ENCODE measurements at regions not wholly inside any gene's neighbourhood (a gene's known extent, or its start where the extent isn't known, plus 50 kb on each side); places are given as distances from the start of the nearest gene placed in this dataset.

DNA sequence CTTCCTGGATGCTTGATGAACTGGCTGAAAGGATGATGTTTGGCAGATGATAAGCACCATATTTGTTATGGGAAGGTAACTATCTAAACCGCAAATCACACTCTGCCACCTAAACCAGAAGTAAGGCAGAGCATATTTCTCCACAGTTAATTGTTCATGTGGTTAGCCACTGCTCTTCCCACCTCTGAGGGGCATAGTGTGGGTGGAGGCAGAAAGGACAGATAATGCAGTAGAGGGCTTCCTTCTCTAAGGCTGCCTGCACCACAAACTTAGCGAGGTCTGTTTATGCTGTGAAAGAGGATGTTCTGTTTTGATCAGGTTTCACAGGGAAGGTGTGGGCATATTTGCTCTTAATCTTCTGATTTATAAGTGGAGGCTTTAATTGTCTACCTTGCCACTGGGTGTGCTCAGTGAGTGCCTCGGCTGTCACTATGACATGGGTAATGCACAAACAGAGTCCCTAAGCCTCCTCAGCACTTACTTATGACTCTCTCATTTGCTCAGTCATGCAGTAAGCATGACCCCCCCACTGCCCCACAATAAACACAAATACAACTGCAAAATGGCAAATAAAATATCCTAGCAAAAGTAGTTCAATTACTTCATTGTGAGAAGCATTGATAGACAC, 401.0 kb downstream of the TMA16 start:
- peak; percentile 93 for DNase-seq

DNA sequence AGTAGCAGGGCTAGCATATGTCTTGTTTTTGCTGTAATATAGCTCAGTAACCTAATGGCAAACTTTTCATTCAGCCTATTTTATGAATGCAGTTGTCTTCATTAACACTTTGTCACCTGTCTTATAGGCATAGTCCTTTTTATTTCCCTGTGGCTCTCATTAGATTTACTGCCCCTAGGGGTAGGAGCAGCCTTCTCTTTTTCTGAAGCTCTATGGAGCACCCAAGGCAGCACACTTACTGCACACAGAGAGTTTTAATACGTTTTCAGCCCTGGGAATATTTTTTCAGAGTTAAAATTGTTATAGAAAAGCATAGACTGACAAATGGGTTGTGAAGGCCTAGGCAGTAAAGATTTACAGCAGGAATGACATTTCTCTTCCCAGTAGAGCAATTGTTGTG, 406.8 kb downstream of the TMA16 start:
- DNase-seq: no peak

GRCh38 chr4:163902417-163902816, 407.9 kb downstream of the TMA16 start:
- no peak for DNase-seq

DNA sequence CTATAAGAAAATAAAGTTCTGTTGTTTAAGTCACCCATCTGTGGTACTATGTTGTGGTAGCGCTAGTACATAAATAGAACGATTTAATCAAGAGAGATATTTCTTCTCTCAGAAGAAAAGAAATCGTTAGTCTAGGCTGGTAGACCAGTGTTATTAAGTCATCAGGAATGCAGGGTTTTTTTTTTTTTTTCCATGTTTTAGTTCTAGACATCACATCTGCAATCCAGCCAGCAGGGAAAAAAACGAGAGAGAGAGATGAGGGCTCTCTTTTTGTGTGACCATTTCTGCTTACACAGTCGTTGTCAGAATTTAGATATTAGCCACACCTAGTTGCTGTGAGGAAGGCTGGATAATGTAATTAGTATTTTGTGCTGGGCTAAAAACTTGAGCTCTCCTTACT, 417.4 kb downstream of the TMA16 start:
- no peak for DNase-seq

GRCh38 chr4:163913571-163913970, 419.1 kb downstream of the TMA16 start:
- no peak for DNase-seq

DNA sequence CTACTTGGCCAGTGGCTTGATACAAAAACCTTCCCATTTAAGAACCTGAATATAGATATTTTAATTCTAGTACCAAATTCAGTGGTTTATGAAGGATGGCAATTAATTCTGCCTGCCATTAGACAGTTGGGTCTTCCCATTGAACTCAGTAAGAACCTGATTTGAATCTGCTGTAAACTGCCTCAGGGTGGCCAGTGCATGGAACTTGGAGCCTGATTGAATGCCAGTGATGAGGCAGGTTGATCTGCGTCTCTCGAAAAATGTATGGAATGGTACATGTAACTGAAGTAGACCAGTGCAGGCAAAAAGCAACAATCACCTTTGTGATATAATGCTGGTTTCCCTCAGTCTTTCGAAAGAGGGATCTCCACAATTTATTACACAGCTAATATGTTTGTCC, 421.4 kb downstream of the TMA16 start:
- no peak for DNase-seq

GRCh38 chr4:163920426-163920825, 425.9 kb downstream of the TMA16 start:
- no peak for DNase-seq

DNA sequence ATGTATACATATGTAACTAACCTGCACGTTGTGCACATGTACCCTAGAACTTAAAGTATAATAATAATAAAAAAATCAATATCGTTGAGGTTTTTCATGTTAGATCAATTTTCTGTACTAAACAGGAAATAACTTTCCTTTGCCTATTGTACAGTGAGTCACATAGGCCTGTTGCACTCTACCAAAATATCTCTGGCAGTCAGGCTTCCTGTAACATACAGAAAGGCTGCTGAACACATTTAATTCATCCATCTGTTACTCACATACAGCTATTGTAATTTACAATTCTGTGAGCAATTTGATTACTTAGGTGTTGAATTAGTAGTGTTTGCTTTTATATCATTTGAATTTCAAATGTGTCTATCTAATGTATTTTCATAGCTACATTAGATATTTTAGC, 427.8 kb downstream of the TMA16 start:
- no peak for DNase-seq

- no peak for DNase-seq
Measured at GRCh38 chr4:163923092-163923491, 428.6 kb downstream of the TMA16 start.

DNA sequence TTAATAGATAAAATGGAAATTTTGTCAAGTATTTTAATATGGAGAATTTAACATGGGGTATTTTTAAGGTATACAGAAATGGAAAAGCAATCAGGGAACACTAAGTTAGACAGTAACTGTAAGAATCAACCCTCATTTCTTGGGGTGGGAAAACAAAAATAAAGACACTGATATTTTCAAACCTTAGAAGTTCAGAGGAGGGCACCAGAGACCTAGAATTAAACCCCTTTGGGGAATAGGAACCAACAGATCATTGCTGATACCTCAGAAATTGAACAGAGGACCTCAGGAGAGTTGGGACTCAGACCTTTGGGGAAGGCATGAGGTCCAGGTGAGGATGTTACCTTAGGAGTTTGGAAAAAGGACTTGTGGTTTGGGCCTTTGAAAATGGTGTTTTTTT, 435.6 kb downstream of the TMA16 start:
- DNase-seq: no peak

DNA sequence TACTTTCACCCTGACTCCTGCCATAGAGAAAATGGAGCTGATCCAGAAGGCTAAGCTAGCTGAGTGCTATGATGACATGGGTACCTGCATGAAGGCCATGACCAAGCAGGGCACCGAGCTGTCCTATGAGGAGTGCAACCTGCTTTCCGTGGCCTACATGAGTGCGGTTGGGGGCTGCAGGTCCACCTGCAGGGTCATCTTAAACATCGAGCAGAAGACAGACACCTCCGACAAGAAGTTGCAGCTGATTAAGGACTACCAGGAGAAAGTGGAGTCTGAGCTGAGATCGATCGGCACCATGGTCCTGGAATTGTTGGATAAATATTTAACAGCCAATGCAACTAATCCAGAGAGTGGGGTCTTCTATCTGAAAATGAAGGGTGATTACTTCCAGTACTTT, 438.0 kb downstream of the TMA16 start:
- no peak for DNase-seq

DNA sequence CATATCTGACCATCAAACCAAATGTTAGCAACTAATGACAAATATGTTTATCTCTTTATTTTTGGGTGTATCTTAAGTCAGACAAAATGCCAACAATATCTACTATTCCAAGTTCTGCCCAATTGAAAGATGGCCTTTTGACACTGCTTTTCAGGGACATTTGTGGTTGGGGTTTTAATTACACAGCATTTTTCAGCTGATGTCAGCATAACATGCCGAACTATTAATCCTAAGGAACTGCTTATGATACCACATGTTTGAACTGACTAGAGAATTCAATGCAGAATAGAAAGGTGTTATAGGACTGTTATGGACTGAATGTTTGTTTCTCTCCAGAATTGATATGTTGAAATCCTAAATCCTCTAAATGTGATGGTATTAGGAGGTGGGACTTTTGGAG, 445.1 kb downstream of the TMA16 start:
- no peak for DNase-seq

- no peak for DNase-seq
Measured at GRCh38 chr4:163941221-163941905, 446.9 kb downstream of the TMA16 start.

- DNase-seq: no peak
Measured at GRCh38 chr4:163948920-163949455, 454.5 kb downstream of the TMA16 start.

DNA sequence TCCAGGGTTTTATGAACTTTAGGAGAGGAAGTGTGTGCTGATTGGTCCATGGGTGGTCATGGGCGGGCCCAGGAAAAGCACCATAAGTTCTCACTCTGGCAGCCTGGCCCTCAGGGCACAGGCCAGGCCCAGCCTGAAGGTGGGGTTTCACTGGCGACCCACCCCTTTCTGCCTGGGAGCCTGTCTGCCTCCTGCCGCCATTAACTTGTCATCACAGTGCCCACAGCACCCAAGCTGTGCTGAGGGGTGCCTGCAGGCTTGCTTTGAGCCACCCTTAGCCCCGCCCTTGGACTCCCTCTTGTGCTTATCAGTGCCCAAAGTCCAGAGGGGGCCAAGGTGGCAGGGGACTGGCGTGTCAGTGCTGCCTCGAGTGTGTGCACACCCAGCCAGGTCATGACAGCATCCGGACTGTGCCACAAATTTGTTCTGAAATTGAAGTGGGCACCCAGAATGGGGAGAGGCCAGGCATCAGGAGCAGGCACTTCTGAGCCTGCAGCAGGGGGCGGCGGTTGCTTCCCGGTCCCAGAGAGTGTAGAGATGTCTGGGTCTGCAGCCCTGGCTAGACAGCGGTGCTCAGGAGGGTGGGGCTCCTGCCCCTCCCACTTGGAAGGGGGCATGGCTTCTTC, 455.6 kb downstream of the TMA16 start:
- no peak for DNase-seq

DNA sequence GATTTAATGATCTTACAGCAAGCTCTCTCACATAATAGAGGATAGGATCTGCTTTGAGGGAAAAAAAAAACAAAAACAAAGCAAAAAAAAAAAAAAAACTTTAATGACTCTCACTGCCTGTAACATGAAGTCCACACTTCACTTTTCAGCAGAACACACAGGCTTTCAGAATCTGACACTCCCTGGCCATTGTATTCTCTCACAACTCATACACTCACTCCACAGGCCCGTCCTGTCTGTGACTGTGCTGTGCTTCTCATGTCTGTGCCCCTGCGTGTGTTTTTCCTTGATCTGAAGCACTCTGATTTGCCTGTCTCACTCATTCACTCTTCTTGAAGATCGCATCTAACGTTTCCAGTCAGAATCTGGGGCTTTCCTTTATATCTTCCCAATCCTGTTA, 460.8 kb downstream of the TMA16 start:
- peak; percentile 12 for DNase-seq

DNA sequence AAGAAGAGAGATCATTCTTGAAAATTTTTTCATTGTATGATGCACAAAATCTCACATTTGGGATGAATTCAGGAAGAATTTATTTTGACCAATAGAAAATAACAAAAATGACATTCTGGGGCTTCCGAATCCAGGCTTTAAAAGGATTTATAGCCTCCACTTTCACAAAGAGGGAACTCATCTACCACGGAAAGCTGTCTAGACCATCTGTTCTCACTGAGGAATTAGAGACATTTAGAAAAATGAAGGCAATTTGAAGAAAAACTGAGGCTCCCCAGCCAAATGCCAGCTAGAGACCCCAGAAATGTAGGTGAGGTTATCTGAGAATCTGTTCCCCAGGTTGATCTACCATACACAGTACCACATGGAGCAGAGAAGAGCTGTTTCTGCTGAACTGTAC, 464.3 kb downstream of the TMA16 start:
- no peak for DNase-seq

- DNase-seq: peak; percentile 66
Measured at GRCh38 chr4:163959932-163960331, 465.4 kb downstream of the TMA16 start.

DNA sequence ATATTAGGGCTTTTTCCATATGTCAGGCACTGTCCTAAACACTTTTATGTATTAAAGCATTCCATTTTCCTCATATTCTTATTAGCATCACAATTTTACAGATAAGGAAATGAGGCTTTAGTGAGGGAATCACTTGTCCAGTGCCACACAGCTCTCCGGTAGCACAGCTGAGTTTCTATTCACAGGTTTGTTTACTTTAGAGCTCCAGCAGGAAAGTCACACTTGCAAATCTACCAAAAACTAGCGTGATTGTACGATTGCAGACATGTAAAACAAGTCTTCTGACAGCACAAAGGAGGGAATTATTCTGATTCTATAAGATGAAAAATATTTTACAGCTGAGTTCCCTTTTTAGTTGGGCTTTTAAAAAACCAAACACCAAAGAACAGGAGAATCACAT, 472.1 kb downstream of the TMA16 start:
- no peak for DNase-seq

- no peak for DNase-seq
Measured at GRCh38 chr4:163967263-163967662, 472.8 kb downstream of the TMA16 start.

GRCh38 chr4:163967710-163968109, 473.2 kb downstream of the TMA16 start:
- DNase-seq: no peak

DNA sequence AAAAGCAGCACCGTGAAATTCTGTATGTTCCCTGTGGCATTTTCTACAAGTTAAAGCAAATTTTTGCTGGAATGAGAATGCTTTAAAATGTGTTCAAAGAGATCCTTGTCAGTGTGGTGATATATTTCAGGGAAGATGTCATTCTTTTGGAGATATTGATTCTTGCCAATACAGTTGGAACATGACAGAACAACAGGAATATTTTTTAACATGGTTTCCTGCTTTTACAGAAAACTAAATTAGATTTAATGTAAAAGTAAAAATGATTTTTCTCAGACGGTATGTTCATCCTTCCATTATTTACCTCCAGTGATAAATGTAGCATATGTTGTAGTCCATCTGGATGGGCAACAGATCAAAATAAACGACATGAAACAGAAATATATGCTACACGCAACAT, 474.8 kb downstream of the TMA16 start:
- no peak for DNase-seq

GRCh38 chr4:163976588-163976987, 482.1 kb downstream of the TMA16 start:
- DNase-seq: no peak

- DNase-seq: no peak
Measured at GRCh38 chr4:163988391-163988790, 493.9 kb downstream of the TMA16 start.

Data from OCI-M1 (cell line).